NCI-H187 (cell line): ENCODE measurements at regions not wholly inside any gene's neighbourhood (a gene's known extent, or its start where the extent isn't known, plus 50 kb on each side); places are given as distances from the start of the nearest gene placed in this dataset.

Source experiments
- DNase-seq, 2 experiments: peaks; one replicate each; lab custom pipeline; 2025; lab: John Stamatoyannopoulos, UW

- DNase-seq = no peak
These were observed 604.3 kb upstream of the CDH7 start for GRCh38 chr18:65146482-65147021.

- DNase-seq = no peak
These were observed 605.5 kb upstream of the CDH7 start for GRCh38 chr18:65145312-65145711.

GRCh38 chr18:65133610-65134009 is 617.2 kb upstream of the CDH7 start:
- no peak for DNase-seq

- no peak for DNase-seq
These were observed 626.2 kb upstream of the CDH7 start for GRCh38 chr18:65124633-65125032.

- DNase-seq = no peak
These were observed 646.9 kb upstream of the CDH7 start for GRCh38 chr18:65103864-65104263.

- DNase-seq = no peak
These were observed 657.5 kb upstream of the CDH7 start for GRCh38 chr18:65093346-65093745.

GRCh38 chr18:65091744-65092329 is 659.0 kb upstream of the CDH7 start:
- no peak for DNase-seq

GRCh38 chr18:65082907-65083306 is 667.9 kb upstream of the CDH7 start:
- no peak for DNase-seq

- no peak for DNase-seq
These were observed 669.0 kb upstream of the CDH7 start for GRCh38 chr18:65081786-65082185.

- no peak for DNase-seq
These were observed 677.7 kb upstream of the CDH7 start for GRCh38 chr18:65073060-65073550.

- no peak for DNase-seq
These were observed 693.3 kb upstream of the CDH7 start for GRCh38 chr18:65057439-65058083.

- DNase-seq = no peak
These were observed 694.2 kb upstream of the CDH7 start for GRCh38 chr18:65056575-65056974.

GRCh38 chr18:65049586-65049985 is 701.2 kb upstream of the CDH7 start:
- no peak for DNase-seq

- no peak for DNase-seq
These were observed 711.2 kb upstream of the CDH7 start for GRCh38 chr18:65039578-65039977.

GRCh38 chr18:65035701-65036100 is 715.1 kb upstream of the CDH7 start:
- no peak for DNase-seq

- no peak for DNase-seq
These were observed 725.1 kb upstream of the CDH7 start for GRCh38 chr18:65025756-65026155.

GRCh38 chr18:65021021-65021420 is 729.8 kb upstream of the CDH7 start:
- no peak for DNase-seq

- no peak for DNase-seq
These were observed 732.6 kb upstream of the CDH7 start for GRCh38 chr18:65018184-65018583.

GRCh38 chr18:65017372-65017760 is 733.4 kb upstream of the CDH7 start:
- DNase-seq = no peak

GRCh38 chr18:65016631-65017371 is 734.0 kb upstream of the CDH7 start:
- no peak for DNase-seq

GRCh38 chr18:64994370-64994769 is 756.4 kb upstream of the CDH7 start:
- no peak for DNase-seq

- no peak for DNase-seq
These were observed 757.1 kb upstream of the CDH7 start for GRCh38 chr18:64993695-64994094.

GRCh38 chr18:64992654-64993053 is 758.2 kb upstream of the CDH7 start:
- no peak for DNase-seq
